Smooth muscle cell (in vitro differentiated cells): ENCODE measurements at regions not wholly inside any gene's neighbourhood (a gene's known extent, or its start where the extent isn't known, plus 50 kb on each side); places are given as distances from the start of the nearest gene placed in this dataset.
"Not testable (repeated sequence)": the region's sequence is repeated elsewhere in the genome, so short reads cannot be mapped to it uniquely, and the experiment has no call there.

Experiments used
- DNase-seq: peaks from one replicate; lab custom pipeline; 2025; ENCODE audit not compliant: unreplicated experiment; lab: John Stamatoyannopoulos, UW
- H2AFZ ChIP-seq: fragments of 200-600 bp; sonication (generic); 2 replicates; pipeline ENCODE4 v1.6.0; 2016; ENCODE audit warnings: antibody characterized with exemption, low read depth, mild to moderate bottlenecking
- H3F3A ChIP-seq: fragments of 200-600 bp; sonication (generic); 2 replicates; pipeline ENCODE4 v1.6.0; 2017; ENCODE audit warnings: antibody characterized with exemption, low read depth
- H3K27ac ChIP-seq: fragments of 200-600 bp; sonication (generic); 2 replicates; pipeline ENCODE4 v1.5.1; 2016; ENCODE audit warnings: low read depth, mild to moderate bottlenecking
- H3K27me3 ChIP-seq: fragments of 200-600 bp; sonication (generic); 2 replicates; pipeline ENCODE4 v1.6.1; 2016; ENCODE audit warnings: low read depth, mild to moderate bottlenecking
- H3K36me3 ChIP-seq: fragments of 200-600 bp; sonication (generic); 2 replicates; pipeline ENCODE4 v1.5.1; 2016; ENCODE audit warnings: low read depth
- H3K4me1 ChIP-seq: fragments of 200-600 bp; sonication (generic); 2 replicates; pipeline ENCODE4 v1.5.1; 2016; ENCODE audit warnings: low read depth
- H3K4me2 ChIP-seq: fragments of 200-600 bp; sonication (generic); 2 replicates; pipeline ENCODE4 v1.6.0; 2016; ENCODE audit warnings: mild to moderate bottlenecking
- H3K4me3 ChIP-seq: fragments of 200-600 bp; sonication (generic); 2 replicates; pipeline ENCODE4 v1.5.1; 2016; ENCODE audit warnings: mild to moderate bottlenecking
- H3K79me2 ChIP-seq: fragments of 200-600 bp; sonication (generic); 2 replicates; pipeline ENCODE4 v1.6.0; 2016; ENCODE audit warnings: low read depth, mild to moderate bottlenecking
- H3K9ac ChIP-seq: fragments of 200-600 bp; sonication (generic); 2 replicates; pipeline ENCODE4 v1.6.0; 2016; ENCODE audit warnings: low read depth
- H3K9me3 ChIP-seq: fragments of 200-600 bp; sonication (generic); replicated peaks from 2 replicates; pipeline ENCODE4 v1.5.1; 2016; ENCODE audit warnings: low read depth
- H4K20me1 ChIP-seq: fragments of 200-600 bp; sonication (generic); 2 replicates; pipeline ENCODE4 v1.6.0; 2016; ENCODE audit warnings: low read depth
- WGBS: methylation state at CpG from one replicate; pipeline ENCODE4 v1.1.7; 2016; ENCODE audit warnings: low lambda C conversion rate; 5-methylcytosine and 5-hydroxymethylcytosine counted together
- TF ChIP-seq, protein P1 (sequence below): fragments of 200-600 bp; sonication (generic); IDR thresholded peaks from 2 replicates; pipeline ENCODE4 v1.5.1; 2017; ENCODE audit warnings: borderline replicate concordance, mild to moderate bottlenecking, antibody characterized with exemption; ENCODE audit not compliant: insufficient read depth, poor library complexity, severe bottlenecking

DNA sequence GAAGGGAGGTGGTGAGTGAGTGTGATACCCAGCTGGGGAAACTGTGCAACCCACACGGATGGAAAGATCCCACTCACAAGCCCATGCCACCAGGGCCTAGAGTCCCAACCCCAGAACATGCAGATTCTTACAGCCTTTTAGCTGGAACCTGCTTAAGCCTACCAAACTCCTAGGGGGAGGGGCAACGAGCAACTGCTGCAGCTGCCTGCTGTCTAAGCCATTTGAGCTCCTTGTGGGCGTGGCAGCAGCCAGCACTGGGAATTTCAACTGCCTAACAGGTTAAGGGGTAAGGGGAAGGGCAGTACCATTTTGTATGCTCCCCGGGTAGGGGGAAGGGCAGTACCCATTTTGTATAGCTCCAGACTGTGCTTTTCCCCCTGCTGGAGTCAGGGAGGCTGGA is 673.2 kb upstream of the BCHE start:
- Histone ChIP-seq H3K9ac (no peak overlapping the region), H3K79me2 (no peaks in the 10 kb centered on the region), H3K36me3 (no peaks in the 10 kb centered on the region), H3K4me1 (no peaks in the 10 kb centered on the region), H4K20me1 (no peaks in the 10 kb centered on the region), H3K4me3 (no peak overlapping the region), H3K9me3 (no peaks in the 10 kb centered on the region), H3K4me2 (no peak overlapping the region), H2AFZ (no peak overlapping the region), H3K27ac (no peak overlapping the region), H3K27me3 (no peaks in the 10 kb centered on the region), H3F3A (no peaks in the 10 kb centered on the region)
- 70% methylated on average over 4 of the region's 4 CpGs for WGBS
- DNase-seq: no peak
- TF ChIP-seq, protein P1, sequence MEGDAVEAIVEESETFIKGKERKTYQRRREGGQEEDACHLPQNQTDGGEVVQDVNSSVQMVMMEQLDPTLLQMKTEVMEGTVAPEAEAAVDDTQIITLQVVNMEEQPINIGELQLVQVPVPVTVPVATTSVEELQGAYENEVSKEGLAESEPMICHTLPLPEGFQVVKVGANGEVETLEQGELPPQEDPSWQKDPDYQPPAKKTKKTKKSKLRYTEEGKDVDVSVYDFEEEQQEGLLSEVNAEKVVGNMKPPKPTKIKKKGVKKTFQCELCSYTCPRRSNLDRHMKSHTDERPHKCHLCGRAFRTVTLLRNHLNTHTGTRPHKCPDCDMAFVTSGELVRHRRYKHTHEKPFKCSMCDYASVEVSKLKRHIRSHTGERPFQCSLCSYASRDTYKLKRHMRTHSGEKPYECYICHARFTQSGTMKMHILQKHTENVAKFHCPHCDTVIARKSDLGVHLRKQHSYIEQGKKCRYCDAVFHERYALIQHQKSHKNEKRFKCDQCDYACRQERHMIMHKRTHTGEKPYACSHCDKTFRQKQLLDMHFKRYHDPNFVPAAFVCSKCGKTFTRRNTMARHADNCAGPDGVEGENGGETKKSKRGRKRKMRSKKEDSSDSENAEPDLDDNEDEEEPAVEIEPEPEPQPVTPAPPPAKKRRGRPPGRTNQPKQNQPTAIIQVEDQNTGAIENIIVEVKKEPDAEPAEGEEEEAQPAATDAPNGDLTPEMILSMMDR: no peak

DNA sequence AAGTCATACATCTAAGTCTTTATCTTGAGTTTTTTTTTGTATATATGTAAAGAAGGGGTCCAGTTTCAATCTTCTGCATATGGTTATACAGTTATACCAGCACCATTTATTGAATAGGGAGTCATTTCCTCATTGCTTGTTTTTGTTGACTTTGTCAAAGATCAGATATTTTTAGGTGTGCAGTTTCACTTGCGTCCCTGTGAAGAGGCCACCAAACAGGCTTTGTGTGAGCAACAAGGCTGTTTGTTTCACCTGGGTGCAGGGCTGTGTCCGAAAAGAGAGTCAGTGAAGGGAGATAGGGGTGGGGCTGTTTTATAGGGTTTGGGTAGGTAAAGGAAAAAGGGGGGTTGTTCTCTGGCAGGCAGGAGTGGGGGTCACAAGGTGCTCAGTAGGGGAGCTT is 663.2 kb upstream of the BCHE start:
- H3K79me2 ChIP-seq, H3K4me2 ChIP-seq, H3K9me3 ChIP-seq, H3K27ac ChIP-seq, H3K27me3 ChIP-seq, H3K36me3 ChIP-seq, H4K20me1 ChIP-seq, H3K4me3 ChIP-seq, H3K4me1 ChIP-seq, H2AFZ ChIP-seq, H3F3A ChIP-seq, DNase-seq, H3K9ac ChIP-seq: not testable (repeated sequence)
- WGBS: 87% methylated on average over 2 of the region's 2 CpGs

- no peak overlapping the region for H2AFZ ChIP-seq
These were observed 662.4 kb upstream of the BCHE start for GRCh38 chr3:166499636-166500035.

GRCh38 chr3:166498446-166498845 is 661.2 kb upstream of the BCHE start:
- H3K4me2 ChIP-seq: no peak overlapping the region
- no peak overlapping the region for H3K27ac ChIP-seq
- H3K4me1 ChIP-seq: no peaks in the 10 kb centered on the region
- TF ChIP-seq, protein P1: no peak
- no peaks in the 10 kb centered on the region for H3F3A ChIP-seq
- no peaks in the 10 kb centered on the region for H3K9me3 ChIP-seq
- no peaks in the 10 kb centered on the region for H4K20me1 ChIP-seq
- 73% methylated on average over 3 of the region's 3 CpGs for WGBS
- no peak overlapping the region for H3K9ac ChIP-seq
- no peaks in the 10 kb centered on the region for H3K79me2 ChIP-seq
- H2AFZ ChIP-seq: no peak overlapping the region
- no peaks in the 10 kb centered on the region for H3K36me3 ChIP-seq
- no peak for DNase-seq
- H3K4me3 ChIP-seq: no peak overlapping the region
- H3K27me3 ChIP-seq: no peaks in the 10 kb centered on the region

More at GRCh38 chr3:166499636-166500035, 662.4 kb upstream of the BCHE start:
- no peak overlapping the region for H3K4me3 ChIP-seq
- no peaks in the 10 kb centered on the region for H3K36me3 ChIP-seq
- 80% methylated on average over 3 of the region's 3 CpGs for WGBS
- no peak for DNase-seq
- no peak overlapping the region for H3K27ac ChIP-seq
- H3F3A ChIP-seq: no peaks in the 10 kb centered on the region
- no peaks in the 10 kb centered on the region for H3K27me3 ChIP-seq
- no peak overlapping the region for H3K4me2 ChIP-seq
- no peaks in the 10 kb centered on the region for H3K79me2 ChIP-seq
- no peaks in the 10 kb centered on the region for H3K4me1 ChIP-seq
- TF ChIP-seq, protein P1: no peak
- no peak overlapping the region for H3K9ac ChIP-seq
- H4K20me1 ChIP-seq: no peaks in the 10 kb centered on the region
- no peaks in the 10 kb centered on the region for H3K9me3 ChIP-seq
